HG03060 (cell line): ENCODE measurements at regions not wholly inside any gene's neighbourhood (a gene's known extent, or its start where the extent isn't known, plus 50 kb on each side); places are given as distances from the start of the nearest gene placed in this dataset.
"Not testable (repeated sequence)": the region's sequence is repeated elsewhere in the genome, so short reads cannot be mapped to it uniquely, and the experiment has no call there.

Experiments used
- ATAC-seq: cut with Tn5 transposase; IDR thresholded peaks from one replicate; pipeline ENCODE4 v1.9.1; 2021; ENCODE audit warnings: low read depth, moderate number of reproducible peaks; ENCODE audit not compliant: unreplicated experiment

GRCh38 chr2:183521911-183522310 is 397.7 kb downstream of the NUP35 start:
- ATAC-seq = no peak

DNA sequence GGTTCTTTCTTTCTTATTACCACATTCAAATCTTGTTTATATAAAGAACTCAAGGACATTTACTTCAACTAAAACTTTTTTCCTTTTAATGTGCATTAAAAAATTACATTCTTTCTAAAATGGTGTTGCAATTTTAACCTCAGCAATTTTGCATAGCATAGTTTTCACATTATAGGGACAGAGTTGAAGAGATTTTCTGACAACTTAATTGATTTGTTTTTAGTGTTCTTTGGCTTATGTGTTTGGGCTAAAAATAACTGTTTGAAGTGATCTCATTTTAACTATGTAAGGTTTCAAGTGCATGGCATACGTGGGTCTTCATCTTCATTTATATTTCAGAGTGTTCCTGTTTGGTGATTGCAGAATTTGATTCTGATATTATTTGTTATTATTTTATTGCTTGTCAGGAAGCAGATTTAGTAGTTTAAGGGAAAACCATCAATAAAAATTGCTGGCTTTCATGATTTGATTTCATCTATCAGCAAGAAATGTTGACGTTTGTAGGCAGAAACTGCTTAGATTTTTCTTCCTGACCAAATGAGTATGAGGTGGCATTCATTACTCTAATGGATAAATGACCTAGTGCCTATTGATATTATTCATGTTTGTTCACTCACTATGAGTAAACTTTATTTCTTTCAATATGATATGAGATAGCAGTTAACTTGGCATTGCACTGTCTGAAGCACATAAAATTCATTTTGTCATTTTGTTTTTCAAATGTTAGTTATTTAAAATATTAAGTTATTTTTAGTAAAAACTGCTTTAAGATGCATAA is 398.4 kb downstream of the NUP35 start:
- no peak for ATAC-seq

DNA sequence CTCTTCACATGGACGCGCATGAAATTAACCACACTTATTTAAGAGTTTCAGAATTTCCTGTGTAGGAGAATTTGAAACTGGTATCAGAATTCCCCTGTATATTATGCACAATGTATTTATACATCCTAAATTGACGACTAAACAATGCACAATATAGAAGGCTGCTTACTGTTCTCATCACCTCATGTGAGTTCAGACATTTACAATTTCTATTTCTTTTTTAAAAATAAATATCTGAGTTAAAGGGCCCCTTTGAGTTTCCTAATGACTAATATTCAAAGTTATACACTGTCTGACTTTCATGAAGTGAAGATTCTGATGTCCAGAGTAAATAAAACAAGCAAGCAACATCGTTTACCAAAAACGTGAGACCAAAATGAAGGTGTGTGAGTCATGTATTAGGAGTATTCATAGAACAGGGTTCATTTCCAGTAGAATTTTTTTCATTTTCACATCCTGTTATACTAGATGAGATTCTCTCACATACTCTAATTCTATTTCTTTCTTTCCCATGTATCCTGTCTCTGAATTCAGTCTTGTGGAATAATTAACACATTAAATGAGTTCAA is 406.2 kb downstream of the NUP35 start:
- peak; percentile 84 for ATAC-seq

GRCh38 chr2:183532514-183532913 is 408.3 kb downstream of the NUP35 start:
- no peak for ATAC-seq

DNA sequence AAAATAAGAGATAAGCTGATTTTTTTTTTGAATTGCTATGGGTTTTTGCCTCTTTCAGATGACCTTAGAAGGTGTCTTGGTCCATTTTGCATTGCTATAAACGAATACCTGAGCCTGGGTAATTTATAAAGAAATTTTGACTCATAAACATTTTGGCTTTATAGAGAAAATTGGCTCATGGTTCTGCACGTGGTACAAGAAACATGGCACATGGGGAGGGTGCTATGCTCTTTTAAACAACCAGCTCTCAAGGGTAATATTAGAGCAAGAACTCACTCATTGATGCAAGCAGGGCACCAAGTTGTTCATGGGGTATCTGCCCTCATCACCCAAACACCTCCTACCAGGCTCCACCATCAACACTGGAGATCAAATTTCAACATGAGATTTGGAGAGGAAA is 408.8 kb downstream of the NUP35 start:
- ATAC-seq = no peak

GRCh38 chr2:183536290-183536689 is 412.0 kb downstream of the NUP35 start:
- ATAC-seq = no peak

- no peak for ATAC-seq
Observed at GRCh38 chr2:183536714-183537113, 412.5 kb downstream of the NUP35 start.

DNA sequence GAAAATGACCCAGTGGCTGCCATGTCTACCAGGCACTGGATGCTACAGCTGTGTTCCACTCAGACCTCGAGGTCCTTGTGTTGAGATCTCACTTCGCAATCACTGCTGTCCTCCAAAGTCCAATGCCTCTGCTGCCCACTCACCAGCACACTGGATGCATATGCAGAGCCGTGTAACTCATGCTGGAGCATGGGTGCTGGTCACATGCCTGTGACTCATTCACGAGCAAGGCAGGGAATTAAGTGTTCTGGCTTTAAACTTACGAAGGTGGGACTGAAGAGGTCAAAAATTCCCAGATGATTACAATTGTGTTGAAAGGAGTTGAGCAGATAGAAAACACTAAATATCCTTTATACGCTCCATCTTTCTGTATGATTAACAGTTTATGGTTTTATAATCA is 417.5 kb downstream of the NUP35 start:
- ATAC-seq = no peak

DNA sequence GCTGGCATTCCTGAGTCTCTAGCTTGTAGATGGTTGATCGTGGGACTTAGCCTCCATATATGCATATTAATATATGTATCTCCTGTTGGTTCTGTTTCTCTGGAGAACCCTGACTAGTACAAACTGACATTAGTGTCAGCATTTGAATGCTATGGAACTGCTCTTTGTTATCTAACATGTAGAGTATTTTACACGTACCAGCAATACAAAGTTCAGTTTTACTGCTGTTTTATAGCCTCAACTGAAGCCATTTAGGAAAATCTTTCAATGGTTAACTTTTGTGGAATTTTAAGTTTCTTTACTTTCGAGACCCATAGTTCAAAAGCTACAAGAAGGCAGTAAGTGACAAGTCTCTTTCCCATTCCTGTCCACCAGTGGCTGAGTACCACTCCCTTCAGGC is 418.4 kb downstream of the NUP35 start:
- no peak for ATAC-seq

- no peak for ATAC-seq
Observed at GRCh38 chr2:183543222-183543621, 419.0 kb downstream of the NUP35 start.

- ATAC-seq = no peak
Observed at GRCh38 chr2:183543731-183544130, 419.5 kb downstream of the NUP35 start.

DNA sequence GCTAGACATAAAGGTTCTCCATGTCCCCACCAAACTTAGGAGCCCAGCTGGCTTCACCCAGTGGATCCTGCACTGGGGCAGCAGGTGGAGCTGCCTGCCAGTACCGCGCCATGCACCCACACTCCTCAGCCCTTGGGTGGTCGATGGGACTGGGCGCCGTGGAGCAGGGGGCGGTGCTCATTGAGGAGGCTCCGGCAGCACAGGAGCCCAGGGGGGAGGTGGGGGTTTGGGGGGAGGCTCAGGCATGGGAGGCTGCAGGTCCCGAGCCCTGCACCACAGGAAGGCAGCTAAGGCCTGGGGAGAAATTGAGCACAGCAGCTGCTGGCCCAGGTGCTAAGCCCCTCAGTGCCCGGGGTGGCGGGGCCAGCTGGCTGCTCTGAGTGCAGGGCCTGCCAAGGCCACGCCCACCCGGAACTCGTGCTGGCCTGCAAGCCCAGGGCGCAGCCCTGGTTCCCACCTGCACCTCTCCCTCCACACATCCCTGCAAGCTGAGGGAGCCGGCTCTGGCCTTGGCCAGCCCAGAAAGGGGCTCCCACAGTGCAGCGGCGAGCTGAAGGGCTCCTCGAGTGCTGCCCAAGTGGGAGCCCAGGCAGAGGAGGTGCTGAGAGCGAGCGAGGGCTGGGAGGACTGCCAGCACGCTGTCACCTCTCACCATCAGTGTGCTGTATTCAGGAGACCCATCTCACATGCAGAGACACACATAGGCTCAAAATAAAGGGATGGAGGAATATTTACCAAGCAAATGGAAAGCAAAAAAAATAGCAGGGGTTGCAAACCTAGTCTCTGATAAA is 422.5 kb downstream of the NUP35 start:
- not testable (repeated sequence) for ATAC-seq

GRCh38 chr2:183552716-183553115 is 428.5 kb downstream of the NUP35 start:
- ATAC-seq = no peak

DNA sequence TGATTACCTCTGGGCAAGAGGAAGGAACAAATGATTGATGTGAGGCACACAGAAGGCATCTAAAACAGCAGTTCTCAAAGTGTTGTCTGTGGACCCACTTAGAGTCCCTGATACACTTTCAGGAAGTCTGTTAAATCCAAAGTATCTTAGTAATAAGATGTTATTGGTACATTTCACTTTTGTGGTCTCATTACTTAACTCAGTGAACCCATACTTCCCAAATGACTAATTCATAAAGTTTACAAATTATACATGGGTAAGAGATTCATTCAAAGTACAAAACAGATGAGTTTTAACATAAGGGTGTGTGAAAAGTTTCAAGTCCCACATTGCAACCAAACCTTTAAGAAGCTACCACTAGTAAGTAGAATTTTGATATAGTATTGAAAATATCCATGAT is 440.5 kb downstream of the NUP35 start:
- ATAC-seq = no peak

GRCh38 chr2:183575481-183575880 is 451.2 kb downstream of the NUP35 start:
- ATAC-seq = no peak

- ATAC-seq = no peak
Observed at GRCh38 chr2:183579686-183580085, 455.4 kb downstream of the NUP35 start.

- ATAC-seq = no peak
Observed at GRCh38 chr2:183592271-183592670, 468.0 kb downstream of the NUP35 start.

- no peak for ATAC-seq
Observed at GRCh38 chr2:183594150-183594549, 469.9 kb downstream of the NUP35 start.

- no peak for ATAC-seq
Observed at GRCh38 chr2:183597841-183598240, 473.6 kb downstream of the NUP35 start.

DNA sequence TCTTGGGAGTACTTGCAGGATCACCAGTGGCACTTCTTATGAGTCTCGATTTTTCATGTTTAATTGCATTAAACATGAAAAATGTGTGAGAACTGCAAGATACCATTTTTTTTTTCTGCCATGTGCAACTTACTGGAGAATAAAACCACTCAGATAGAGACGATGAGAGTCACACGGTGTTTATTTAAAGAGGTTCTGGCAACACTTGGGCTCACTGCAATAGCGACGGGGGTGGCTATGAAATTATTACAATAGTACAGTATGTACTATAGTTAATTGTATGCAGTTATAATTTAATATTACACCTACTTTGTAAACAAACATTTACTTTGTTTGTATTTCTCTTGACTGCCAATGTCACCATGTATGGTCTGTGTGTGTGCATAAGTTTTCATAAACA is 479.8 kb downstream of the NUP35 start:
- ATAC-seq = no peak

DNA sequence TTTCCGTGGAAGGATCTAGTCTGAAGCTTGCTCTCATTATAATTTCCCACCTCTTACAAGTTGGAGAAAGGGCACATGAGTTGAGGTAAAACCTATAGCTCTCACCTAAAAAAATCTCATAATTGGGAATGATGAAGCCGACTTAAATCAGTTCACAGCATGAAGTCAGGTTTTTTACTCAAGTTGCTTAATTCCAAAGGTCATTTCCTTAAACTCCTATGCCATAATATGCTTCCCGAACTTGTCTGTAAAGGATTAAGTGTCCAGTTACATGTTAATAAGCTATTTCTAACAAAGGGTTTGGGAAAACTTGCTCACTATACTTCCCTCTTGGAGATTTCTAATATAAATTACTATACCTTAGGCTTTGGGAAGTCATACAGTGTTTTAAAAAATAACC is 481.2 kb downstream of the NUP35 start:
- ATAC-seq = no peak
